KMS-11 (cell line): ENCODE measurements at regions not wholly inside any gene's neighbourhood (a gene's known extent, or its start where the extent isn't known, plus 50 kb on each side); places are given as distances from the start of the nearest gene placed in this dataset.
"Not testable (repeated sequence)": the region's sequence is repeated elsewhere in the genome, so short reads cannot be mapped to it uniquely, and the experiment has no call there.

Experiments
- H2AFZ ChIP-seq: fragments of 200-600 bp; sonication (generic); 2 replicates; pipeline ENCODE4 v1.6.1; 2016; ENCODE audit warnings: antibody characterized with exemption, mixed run types, low read depth
- H3K27ac ChIP-seq: fragments of 200-600 bp; sonication (generic); 2 replicates; pipeline ENCODE4 v1.6.1; 2016; ENCODE audit warnings: mild to moderate bottlenecking, mixed run types
- H3K27me3 ChIP-seq: fragments of 200-600 bp; sonication (generic); 2 replicates; pipeline ENCODE4 v1.6.1; 2017; ENCODE audit warnings: mild to moderate bottlenecking, low read depth, mixed run types, moderate library complexity; ENCODE audit not compliant: insufficient read depth
- H3K36me3 ChIP-seq: fragments of 200-600 bp; sonication (generic); 2 replicates; pipeline ENCODE4 v1.6.1; 2017; ENCODE audit warnings: mild to moderate bottlenecking, mixed run types; ENCODE audit not compliant: insufficient read depth
- H3K4me1 ChIP-seq: fragments of 200-600 bp; sonication (generic); 2 replicates; pipeline ENCODE4 v1.6.1; 2016; ENCODE audit warnings: mild to moderate bottlenecking, low read depth, mixed run types; ENCODE audit not compliant: poor library complexity, severe bottlenecking
- H3K4me2 ChIP-seq: fragments of 200-600 bp; sonication (generic); 2 replicates; pipeline ENCODE4 v1.7.0; 2016; ENCODE audit warnings: mild to moderate bottlenecking, mixed run types
- H3K4me3 ChIP-seq: fragments of 200-600 bp; sonication (generic); IDR thresholded peaks from 2 replicates; pipeline ENCODE4 v1.6.1; 2017; ENCODE audit warnings: low read depth, low read length, mixed read lengths; ENCODE audit not compliant: insufficient read depth
- H3K79me2 ChIP-seq: fragments of 200-600 bp; sonication (generic); 2 replicates; pipeline ENCODE4 v1.6.1; 2016; ENCODE audit warnings: low read depth, mixed run types; ENCODE audit not compliant: insufficient read depth
- H3K9ac ChIP-seq: fragments of 200-600 bp; sonication (generic); 2 replicates; pipeline ENCODE4 v1.6.1; 2016; ENCODE audit warnings: mild to moderate bottlenecking, mixed run types
- H4K20me1 ChIP-seq: fragments of 200-600 bp; sonication (generic); 2 replicates; pipeline ENCODE4 v1.6.1; 2016; ENCODE audit warnings: mild to moderate bottlenecking, mixed run types; ENCODE audit not compliant: insufficient read depth
- TF ChIP-seq, protein P1 (sequence below): fragments of 200-600 bp; sonication (generic); conservative IDR thresholded peaks from 2 replicates; pipeline ENCODE4 v1.6.1; 2017; ENCODE audit warnings: low read depth, mild to moderate bottlenecking, antibody characterized with exemption, low read length, moderate library complexity, mixed read lengths

GRCh38 chr9:87371795-87372355 is 125.8 kb upstream of the DAPK1 start:
- TF ChIP-seq, protein P1, sequence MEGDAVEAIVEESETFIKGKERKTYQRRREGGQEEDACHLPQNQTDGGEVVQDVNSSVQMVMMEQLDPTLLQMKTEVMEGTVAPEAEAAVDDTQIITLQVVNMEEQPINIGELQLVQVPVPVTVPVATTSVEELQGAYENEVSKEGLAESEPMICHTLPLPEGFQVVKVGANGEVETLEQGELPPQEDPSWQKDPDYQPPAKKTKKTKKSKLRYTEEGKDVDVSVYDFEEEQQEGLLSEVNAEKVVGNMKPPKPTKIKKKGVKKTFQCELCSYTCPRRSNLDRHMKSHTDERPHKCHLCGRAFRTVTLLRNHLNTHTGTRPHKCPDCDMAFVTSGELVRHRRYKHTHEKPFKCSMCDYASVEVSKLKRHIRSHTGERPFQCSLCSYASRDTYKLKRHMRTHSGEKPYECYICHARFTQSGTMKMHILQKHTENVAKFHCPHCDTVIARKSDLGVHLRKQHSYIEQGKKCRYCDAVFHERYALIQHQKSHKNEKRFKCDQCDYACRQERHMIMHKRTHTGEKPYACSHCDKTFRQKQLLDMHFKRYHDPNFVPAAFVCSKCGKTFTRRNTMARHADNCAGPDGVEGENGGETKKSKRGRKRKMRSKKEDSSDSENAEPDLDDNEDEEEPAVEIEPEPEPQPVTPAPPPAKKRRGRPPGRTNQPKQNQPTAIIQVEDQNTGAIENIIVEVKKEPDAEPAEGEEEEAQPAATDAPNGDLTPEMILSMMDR = no peak
- Histone ChIP-seq H4K20me1 (no peaks in the 10 kb centered on the region), H3K27me3 (no peaks in the 10 kb centered on the region), H3K79me2 (no peaks in the 10 kb centered on the region), H3K4me2 (no peak overlapping the region), H2AFZ (no peak overlapping the region), H3K4me1 (no peaks in the 10 kb centered on the region), H3K9ac (no peak overlapping the region), H3K4me3 (no peak overlapping the region), H3K36me3 (no peaks in the 10 kb centered on the region), H3K27ac (no peak overlapping the region)

DNA sequence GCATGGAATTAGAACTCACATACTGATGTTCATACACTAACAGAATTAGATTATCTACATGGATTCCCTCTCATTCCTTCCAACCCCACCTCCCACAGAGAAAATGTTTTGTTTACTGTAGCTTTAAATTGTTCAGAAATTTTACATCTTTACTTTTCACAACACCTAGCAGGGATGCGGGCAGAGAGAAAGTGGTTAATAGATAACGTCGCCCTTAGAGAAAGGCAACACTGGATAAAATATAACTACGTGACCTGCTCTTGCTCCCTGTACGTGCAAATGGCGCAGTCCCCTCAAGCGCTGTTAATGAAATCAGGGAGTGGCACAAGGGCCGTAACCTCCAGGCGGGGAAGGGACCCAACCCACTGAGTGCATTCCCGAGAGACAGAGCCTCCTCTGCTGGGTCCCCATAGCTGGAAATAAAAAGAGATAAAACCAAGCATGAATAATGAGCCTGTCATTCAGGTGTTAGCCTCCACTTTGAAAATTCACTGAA is 125.3 kb upstream of the DAPK1 start:
- H4K20me1 ChIP-seq = no peaks in the 10 kb centered on the region
- H2AFZ ChIP-seq = no peak overlapping the region
- no peaks in the 10 kb centered on the region for H3K36me3 ChIP-seq
- no peak overlapping the region for H3K27ac ChIP-seq
- no peak overlapping the region for H3K9ac ChIP-seq
- no peaks in the 10 kb centered on the region for H3K27me3 ChIP-seq
- H3K79me2 ChIP-seq = no peaks in the 10 kb centered on the region
- no peak overlapping the region for H3K4me3 ChIP-seq
- TF ChIP-seq, protein P1 = no peak
- no peaks in the 10 kb centered on the region for H3K4me1 ChIP-seq
- H3K4me2 ChIP-seq = no peak overlapping the region

DNA sequence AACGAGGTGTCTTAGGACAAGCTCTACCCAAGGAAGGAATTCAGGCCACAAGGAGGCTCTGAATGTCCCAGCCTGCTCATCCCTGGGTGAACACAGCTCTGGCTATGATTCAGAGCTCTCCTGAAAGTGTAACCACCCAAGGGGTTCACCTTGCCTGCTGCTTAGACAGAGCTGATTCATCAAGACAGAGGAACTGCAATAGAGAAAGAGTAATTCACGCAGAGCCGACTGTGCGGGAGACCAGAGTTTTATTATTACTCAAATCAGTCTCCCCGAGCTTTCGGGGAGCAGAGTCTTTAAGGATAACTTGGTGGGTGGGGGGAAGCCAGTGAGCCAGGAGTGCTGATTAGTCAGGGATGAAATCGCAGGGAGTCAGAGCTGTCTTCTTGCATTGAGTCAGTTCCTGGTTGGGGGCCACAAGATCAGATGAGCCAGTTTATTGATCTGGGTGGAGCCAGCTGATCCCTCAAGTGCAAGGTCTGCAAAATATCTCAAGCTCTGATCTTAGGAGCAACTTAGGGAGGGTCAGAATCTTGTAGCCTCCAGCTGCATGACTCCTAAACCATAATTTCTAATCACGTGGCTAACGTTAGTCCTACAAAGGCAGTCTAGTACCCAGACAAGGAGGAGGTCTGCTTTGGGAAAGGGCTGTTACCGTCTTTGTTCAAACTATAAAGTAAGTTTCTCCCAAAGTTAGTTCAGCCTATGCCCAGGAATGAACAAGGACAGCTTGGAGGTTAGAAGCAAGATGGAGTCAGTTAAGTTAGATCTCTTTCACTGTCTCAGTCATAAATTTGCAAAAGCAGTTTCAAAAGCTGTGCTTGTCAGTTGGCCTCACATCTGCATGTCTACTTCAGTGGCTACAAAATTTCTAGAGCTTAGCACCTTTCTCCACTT is 123.4 kb upstream of the DAPK1 start:
- not testable (repeated sequence) for H2AFZ ChIP-seq, H3K79me2 ChIP-seq, H4K20me1 ChIP-seq, H3K27ac ChIP-seq, H3K4me3 ChIP-seq, H3K36me3 ChIP-seq, H3K4me1 ChIP-seq, H3K4me2 ChIP-seq, H3K27me3 ChIP-seq, H3K9ac ChIP-seq

DNA sequence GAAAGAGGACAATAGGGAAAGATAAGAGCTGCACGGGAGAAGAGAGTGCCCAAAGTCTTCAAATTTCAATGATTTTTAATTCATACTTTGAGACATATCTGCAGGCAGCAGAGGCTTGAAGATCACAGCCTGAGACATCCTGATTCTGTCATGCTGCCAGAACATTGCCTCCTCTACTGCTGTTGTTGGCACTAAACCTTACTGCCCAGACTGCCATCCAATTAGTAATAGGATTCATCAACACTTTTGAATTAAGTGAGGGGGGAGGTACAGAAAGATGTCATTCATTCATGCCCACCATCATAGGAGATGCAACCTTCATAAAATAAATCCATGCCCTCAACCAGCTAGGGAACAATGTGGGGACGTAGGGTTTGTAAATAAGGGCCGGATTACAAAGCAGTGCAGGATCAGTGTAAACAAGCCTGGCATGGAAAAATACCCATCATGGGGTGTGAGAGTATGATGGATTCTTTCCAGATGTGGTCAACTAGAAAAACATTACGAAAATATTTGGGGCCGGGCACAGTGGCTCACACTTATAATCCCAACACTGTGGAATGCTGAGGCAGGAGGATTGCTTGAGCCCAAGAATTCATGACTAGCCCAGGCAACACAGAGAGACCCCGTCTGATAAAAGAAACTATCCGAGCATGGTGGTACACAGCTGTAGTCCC is 122.1 kb upstream of the DAPK1 start:
- Histone ChIP-seq H3K36me3 (no peaks in the 10 kb centered on the region), H2AFZ (no peak overlapping the region), H3K4me3 (no peak overlapping the region), H3K79me2 (no peaks in the 10 kb centered on the region), H4K20me1 (no peaks in the 10 kb centered on the region), H3K9ac (no peak overlapping the region), H3K4me2 (no peak overlapping the region), H3K27ac (no peak overlapping the region), H3K27me3 (no peaks in the 10 kb centered on the region), H3K4me1 (no peaks in the 10 kb centered on the region)
- TF ChIP-seq, protein P1 = no peak
